ENCODE measurements at regions not wholly inside any gene's neighbourhood (a gene's known extent, or its start where the extent isn't known, plus 50 kb on each side); places are given as distances from the start of the nearest gene placed in this dataset.

DNA sequence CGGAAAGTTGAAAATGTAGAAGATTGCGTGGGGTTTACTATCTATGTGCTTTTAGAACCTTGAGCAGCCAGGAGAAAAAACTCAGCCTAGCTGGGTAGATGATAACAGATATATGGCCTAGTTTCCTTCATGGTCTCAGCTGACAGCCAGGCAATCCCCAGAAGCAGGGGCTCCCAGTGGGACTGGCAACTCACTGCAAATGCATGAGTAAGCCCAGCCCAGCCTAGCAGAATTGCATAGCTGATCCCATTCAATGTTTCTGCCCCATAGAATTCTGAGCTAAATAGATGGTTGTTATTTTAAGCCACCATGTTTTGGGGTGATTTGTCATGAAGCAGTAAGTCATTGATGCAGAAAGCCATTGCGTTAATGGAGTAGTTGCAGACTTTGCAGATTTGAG lies 108.5 kb downstream of the ERCC5 start:
- TF ChIP-seq ZBTB1 (CRISPR knock-in tag; IDR thresholded peaks at IDR 0.05; ENCODE audit: borderline replicate concordance, low read depth) (no peak), EZH2 (IDR thresholded peaks at IDR 0.05; ENCODE audit: borderline replicate concordance, low read depth, low read length) (no peak), NR3C1 (CRISPR knock-in tag; IDR thresholded peaks at IDR 0.05) (no peak), PHF8 (IDR thresholded peaks at IDR 0.05; ENCODE audit: borderline replicate concordance, low read length) (no peak), HMBOX1 (IDR thresholded peaks at IDR 0.05) (no peak), FOXK1 (CRISPR knock-in tag; IDR thresholded peaks at IDR 0.05; ENCODE audit: borderline replicate concordance) (no peak), HDAC2 (IDR thresholded peaks at IDR 0.05) (no peak), POLR2A (conservative IDR thresholded peaks at IDR 0.05) (no peak), TBL1XR1 (IDR thresholded peaks at IDR 0.05; ENCODE audit: low read length in 2 of 2) (no peak), MLX (CRISPR knock-in tag; conservative IDR thresholded peaks at IDR 0.05) (no peak), GABPB1 (CRISPR knock-in tag; IDR thresholded peaks at IDR 0.05) (no peak)
- TF ChIP-seq, protein P1, sequence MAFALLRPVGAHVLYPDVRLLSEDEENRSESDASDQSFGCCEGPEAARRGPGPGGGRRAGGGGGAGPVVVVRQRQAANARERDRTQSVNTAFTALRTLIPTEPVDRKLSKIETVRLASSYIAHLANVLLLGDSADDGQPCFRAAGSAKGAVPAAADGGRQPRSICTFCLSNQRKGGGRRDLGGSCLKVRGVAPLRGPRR (CRISPR knock-in tag; IDR thresholded peaks at IDR 0.05), result no peak
- TF ChIP-seq, protein P2, sequence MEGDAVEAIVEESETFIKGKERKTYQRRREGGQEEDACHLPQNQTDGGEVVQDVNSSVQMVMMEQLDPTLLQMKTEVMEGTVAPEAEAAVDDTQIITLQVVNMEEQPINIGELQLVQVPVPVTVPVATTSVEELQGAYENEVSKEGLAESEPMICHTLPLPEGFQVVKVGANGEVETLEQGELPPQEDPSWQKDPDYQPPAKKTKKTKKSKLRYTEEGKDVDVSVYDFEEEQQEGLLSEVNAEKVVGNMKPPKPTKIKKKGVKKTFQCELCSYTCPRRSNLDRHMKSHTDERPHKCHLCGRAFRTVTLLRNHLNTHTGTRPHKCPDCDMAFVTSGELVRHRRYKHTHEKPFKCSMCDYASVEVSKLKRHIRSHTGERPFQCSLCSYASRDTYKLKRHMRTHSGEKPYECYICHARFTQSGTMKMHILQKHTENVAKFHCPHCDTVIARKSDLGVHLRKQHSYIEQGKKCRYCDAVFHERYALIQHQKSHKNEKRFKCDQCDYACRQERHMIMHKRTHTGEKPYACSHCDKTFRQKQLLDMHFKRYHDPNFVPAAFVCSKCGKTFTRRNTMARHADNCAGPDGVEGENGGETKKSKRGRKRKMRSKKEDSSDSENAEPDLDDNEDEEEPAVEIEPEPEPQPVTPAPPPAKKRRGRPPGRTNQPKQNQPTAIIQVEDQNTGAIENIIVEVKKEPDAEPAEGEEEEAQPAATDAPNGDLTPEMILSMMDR (IDR thresholded peaks at IDR 0.05 in 2 of 3, conservative IDR thresholded peaks at IDR 0.05 in 1 of 3; ENCODE audit: insufficient read depth in 2 of 3, low read depth in 1 of 3, low read length in 3 of 3), result no peak

All from K562 (cell line).